H9 (cell line): ENCODE measurements at regions not wholly inside any gene's neighbourhood (a gene's known extent, or its start where the extent isn't known, plus 50 kb on each side); places are given as distances from the start of the nearest gene placed in this dataset.

ENCODE experiments used
- DNase-seq: peaks from one replicate; pipeline ENCODE4 v3.0.0-alpha.2; 2017
- H2AFZ ChIP-seq: one replicate; pipeline ENCODE4 v1.6.1; 2013; ENCODE audit warnings: mild to moderate bottlenecking, low read length, control low read depth, moderate library complexity
- H2AK5ac ChIP-seq: 2 replicates; pipeline ENCODE4 v1.6.1; 2013; ENCODE audit warnings: low read length, control low read depth, mixed read lengths; ENCODE audit not compliant: insufficient read length
- H2BK120ac ChIP-seq: one replicate; pipeline ENCODE4 v1.6.1; 2013; ENCODE audit warnings: low read depth, mild to moderate bottlenecking, low read length, control low read depth, inconsistent platforms; ENCODE audit not compliant: poor library complexity, severe bottlenecking
- H2BK12ac ChIP-seq: 2 replicates; pipeline ENCODE4 v1.6.1; 2013; ENCODE audit warnings: low read length, control low read depth, mixed read lengths, low read depth; ENCODE audit not compliant: insufficient read length
- H2BK15ac ChIP-seq: 2 replicates; pipeline ENCODE4 v1.6.1; 2013; ENCODE audit warnings: low read depth, low read length, control low read depth
- H2BK20ac ChIP-seq: one replicate; pipeline ENCODE4 v1.6.1; 2013; ENCODE audit warnings: low read depth, mild to moderate bottlenecking, low read length, control low read depth, inconsistent platforms; ENCODE audit not compliant: poor library complexity, severe bottlenecking
- H2BK5ac ChIP-seq: 2 replicates; pipeline ENCODE4 v1.6.1; 2013; ENCODE audit warnings: low read length, control low read depth, mixed read lengths; ENCODE audit not compliant: insufficient read length
- H3K14ac ChIP-seq: 2 replicates; pipeline ENCODE4 v1.6.1; 2013; ENCODE audit warnings: low read length, control low read depth; ENCODE audit not compliant: insufficient read depth
- H3K18ac ChIP-seq: 2 replicates; pipeline ENCODE4 v1.6.1; 2013; ENCODE audit warnings: low read depth, mild to moderate bottlenecking, mixed read lengths, low read length, control low read depth; ENCODE audit not compliant: insufficient read length
- H3K23ac ChIP-seq: 2 replicates; pipeline ENCODE4 v1.6.1; 2013; ENCODE audit warnings: low read length, control low read depth, mixed read lengths, low read depth; ENCODE audit not compliant: insufficient read length
- H3K23me2 ChIP-seq: 2 replicates; pipeline ENCODE4 v1.6.1; 2013; ENCODE audit warnings: low read depth, mild to moderate bottlenecking, mixed read lengths, low read length, control low read depth; ENCODE audit not compliant: insufficient read length, poor library complexity, severe bottlenecking
- H3K27ac ChIP-seq: 2 replicates; pipeline ENCODE4 v1.5.1; 2013; ENCODE audit warnings: low read length, control low read depth, mixed read lengths, low read depth; ENCODE audit not compliant: insufficient read length
- H3K27me3 ChIP-seq: 2 replicates; pipeline ENCODE4 v1.6.1; 2013; ENCODE audit warnings: low read length, control low read depth, inconsistent platforms; ENCODE audit not compliant: insufficient read depth
- H3K4ac ChIP-seq: 2 replicates; pipeline ENCODE4 v1.6.1; 2013; ENCODE audit warnings: low read depth, mild to moderate bottlenecking, control low read depth, inconsistent platforms, low read length, moderate library complexity
- H3K4me1 ChIP-seq: 2 replicates; pipeline ENCODE4 v1.6.1; 2013; ENCODE audit warnings: low read length, control low read depth, inconsistent platforms; ENCODE audit not compliant: insufficient read depth
- H3K4me2 ChIP-seq: 2 replicates; pipeline ENCODE4 v1.6.1; 2013; ENCODE audit warnings: low read length, control low read depth, mixed read lengths; ENCODE audit not compliant: insufficient read length, insufficient read depth
- H3K56ac ChIP-seq: 2 replicates; pipeline ENCODE4 v1.6.1; 2013; ENCODE audit warnings: low read depth, mild to moderate bottlenecking, mixed read lengths, low read length, control low read depth; ENCODE audit not compliant: insufficient read length
- H3K79me1 ChIP-seq: 2 replicates; pipeline ENCODE4 v1.6.1; 2013; ENCODE audit warnings: low read depth, mild to moderate bottlenecking, moderate library complexity, low read length, control low read depth, inconsistent platforms; ENCODE audit not compliant: insufficient read depth, poor library complexity, severe bottlenecking
- H3K79me2 ChIP-seq: 2 replicates; pipeline ENCODE4 v1.6.1; 2013; ENCODE audit warnings: low read length, control low read depth, inconsistent platforms; ENCODE audit not compliant: insufficient read depth
- H3K9ac ChIP-seq: 2 replicates; pipeline ENCODE4 v1.6.1; 2013; ENCODE audit warnings: low read length, control low read depth, mixed read lengths; ENCODE audit not compliant: insufficient read length; ENCODE audit errors: extremely low read depth
- H3K9me3 ChIP-seq: one replicate; pipeline ENCODE4 v1.6.1; 2013; ENCODE audit warnings: low read depth, low read length, inconsistent platforms; ENCODE audit not compliant: control insufficient read depth
- H3T11ph ChIP-seq: one replicate; pipeline ENCODE4 v1.6.1; 2013; ENCODE audit warnings: mild to moderate bottlenecking, low read length, control low read depth, inconsistent platforms
- H4K20me1 ChIP-seq: one replicate; pipeline ENCODE4 v1.6.1; 2013; ENCODE audit not compliant: control insufficient read depth, insufficient read length, insufficient read depth
- H4K5ac ChIP-seq: 2 replicates; pipeline ENCODE4 v1.6.1; 2013; ENCODE audit warnings: low read depth, mild to moderate bottlenecking, mixed read lengths, low read length, control low read depth; ENCODE audit not compliant: insufficient read length
- H4K8ac ChIP-seq: replicated peaks from 2 replicates; pipeline ENCODE4 v1.6.1; 2013; ENCODE audit warnings: low read length, control low read depth, mixed read lengths, low read depth; ENCODE audit not compliant: insufficient read length
- H4K91ac ChIP-seq: 2 replicates; pipeline ENCODE4 v1.6.1; 2013; ENCODE audit warnings: low read depth, mild to moderate bottlenecking, moderate library complexity, mixed read lengths, low read length, control low read depth; ENCODE audit not compliant: insufficient read length
- H3K27ac Mint-ChIP-seq, 3 experiments: 2 replicates in 2 of 3; 3 replicates in 1 of 3; pipeline ENCODE4 v1.8.0; 2020 to 2021; ENCODE audit warnings: mixed read lengths in 3 of 3, mild to moderate bottlenecking in 1 of 3, moderate library complexity in 1 of 3
- H3K27me3 Mint-ChIP-seq: 2 replicates; pipeline ENCODE4 v1.8.0; 2021; ENCODE audit warnings: low read depth, mild to moderate bottlenecking, moderate library complexity, mixed read lengths
- H3K36me3 Mint-ChIP-seq, 3 experiments: 2 replicates in 2 of 3; 3 replicates in 1 of 3; pipeline ENCODE4 v1.8.0; 2020 to 2021; ENCODE audit warnings: low read depth in 3 of 3, mixed read lengths in 3 of 3; ENCODE audit not compliant: insufficient read depth in 1 of 3
- H3K4me1 Mint-ChIP-seq, 2 experiments: 2 replicates each; pipeline ENCODE4 v1.8.0; 2020; ENCODE audit warnings: mixed read lengths in 2 of 2
- H3K4me3 Mint-ChIP-seq, 2 experiments: 2 replicates in 1 of 2; 3 replicates in 1 of 2; pipeline ENCODE4 v1.8.0; 2020 to 2021; ENCODE audit warnings: mild to moderate bottlenecking in 2 of 2, mixed read lengths in 2 of 2, moderate library complexity in 1 of 2
- H3K9me3 Mint-ChIP-seq, 2 experiments: 2 replicates in 1 of 2; 3 replicates in 1 of 2; pipeline ENCODE4 v1.8.0; 2020; ENCODE audit warnings: mild to moderate bottlenecking in 2 of 2, mixed read lengths in 2 of 2, moderate library complexity in 1 of 2
- WGBS: extraction: QIAGEN DNeasy Blood & Tissue Kit; methylation state at CpG from one replicate; pipeline ENCODE4 v1.1.7; 2013; ENCODE audit warnings: missing lambda C conversion rate, low lambda C conversion rate, mixed read lengths; ENCODE audit not compliant: insufficient read length; ENCODE audit errors: extremely low coverage; 5-methylcytosine and 5-hydroxymethylcytosine counted together
- TF ChIP-seq, protein P1 (sequence below): fragments of 200-600 bp; sonication (generic); conservative IDR thresholded peaks from 3 replicates; pipeline ENCODE4 v1.8.0; 2021; ENCODE audit warnings: antibody characterized with exemption, mild to moderate bottlenecking

DNA sequence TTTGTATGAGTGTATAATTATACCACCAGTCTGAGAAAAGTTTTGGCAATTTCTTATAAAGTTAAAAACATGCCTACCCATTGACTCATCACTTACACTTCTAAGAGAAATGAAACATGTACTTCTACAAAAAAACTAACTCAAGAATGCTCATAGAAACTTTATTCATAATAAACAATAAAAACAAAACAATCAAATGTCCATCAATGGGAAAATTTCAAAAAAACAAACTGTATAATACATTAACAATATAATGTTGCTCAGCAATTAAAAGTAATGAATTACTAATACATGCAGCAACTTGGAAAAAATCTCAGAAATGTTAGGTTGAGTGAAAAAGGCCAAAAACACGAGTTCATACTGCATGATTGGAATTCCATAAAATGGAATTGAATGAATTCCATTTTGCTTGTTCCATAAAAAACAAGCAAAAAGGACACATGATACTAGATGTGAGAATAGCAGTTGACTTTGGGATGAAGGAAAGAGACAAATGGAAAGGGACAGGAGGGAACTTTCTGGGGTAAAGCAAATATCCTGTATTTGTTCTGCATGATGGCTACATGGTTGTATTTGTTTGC, 726.6 kb downstream of the RFPL4B start:
- Histone ChIP-seq H2BK15ac (no peak overlapping the region), H2BK12ac (no peak overlapping the region), H2BK120ac (no peak overlapping the region), H3K79me2 (no peaks in the 10 kb centered on the region), H3K23me2 (no peaks in the 10 kb centered on the region), H4K20me1 (no peaks in the 10 kb centered on the region), H4K8ac (no peak overlapping the region), H2AFZ (no peak overlapping the region), H3K9me3 (no peaks in the 10 kb centered on the region), H3K4ac (no peak overlapping the region), H3K4me2 (no peak overlapping the region), H3K14ac (no peak overlapping the region), H3K56ac (no peak overlapping the region), H2AK5ac (no peak overlapping the region), H3K27me3 (no peaks in the 10 kb centered on the region), H4K5ac (no peak overlapping the region), H2BK5ac (no peak overlapping the region), H2BK20ac (no peak overlapping the region), H3T11ph (no peak overlapping the region), H3K9ac (no peak overlapping the region), H3K18ac (no peak overlapping the region), H3K79me1 (no peaks in the 10 kb centered on the region), H3K4me1 (no peaks in the 10 kb centered on the region), H4K91ac (no peak overlapping the region), H3K27ac (no peak overlapping the region), H3K23ac (no peak overlapping the region)
- no peak for DNase-seq
- no peaks in the 10 kb centered on the region for H3K9me3 Mint-ChIP-seq
- no peaks in the 10 kb centered on the region for H3K36me3 Mint-ChIP-seq
- no peak overlapping the region for H3K27ac Mint-ChIP-seq
- H3K4me3 Mint-ChIP-seq, result no peak overlapping the region
- H3K4me1 Mint-ChIP-seq, result no peaks in the 10 kb centered on the region
- H3K27me3 Mint-ChIP-seq, result no peaks in the 10 kb centered on the region
- no CpG with 5 or more reads among the region's 1 CpG for WGBS
- TF ChIP-seq, protein P1, sequence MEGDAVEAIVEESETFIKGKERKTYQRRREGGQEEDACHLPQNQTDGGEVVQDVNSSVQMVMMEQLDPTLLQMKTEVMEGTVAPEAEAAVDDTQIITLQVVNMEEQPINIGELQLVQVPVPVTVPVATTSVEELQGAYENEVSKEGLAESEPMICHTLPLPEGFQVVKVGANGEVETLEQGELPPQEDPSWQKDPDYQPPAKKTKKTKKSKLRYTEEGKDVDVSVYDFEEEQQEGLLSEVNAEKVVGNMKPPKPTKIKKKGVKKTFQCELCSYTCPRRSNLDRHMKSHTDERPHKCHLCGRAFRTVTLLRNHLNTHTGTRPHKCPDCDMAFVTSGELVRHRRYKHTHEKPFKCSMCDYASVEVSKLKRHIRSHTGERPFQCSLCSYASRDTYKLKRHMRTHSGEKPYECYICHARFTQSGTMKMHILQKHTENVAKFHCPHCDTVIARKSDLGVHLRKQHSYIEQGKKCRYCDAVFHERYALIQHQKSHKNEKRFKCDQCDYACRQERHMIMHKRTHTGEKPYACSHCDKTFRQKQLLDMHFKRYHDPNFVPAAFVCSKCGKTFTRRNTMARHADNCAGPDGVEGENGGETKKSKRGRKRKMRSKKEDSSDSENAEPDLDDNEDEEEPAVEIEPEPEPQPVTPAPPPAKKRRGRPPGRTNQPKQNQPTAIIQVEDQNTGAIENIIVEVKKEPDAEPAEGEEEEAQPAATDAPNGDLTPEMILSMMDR, result no peak
